ENCODE measurements at regions not wholly inside any gene's neighbourhood (a gene's known extent, or its start where the extent isn't known, plus 50 kb on each side); places are given as distances from the start of the nearest gene placed in this dataset.
"Not testable (repeated sequence)": the region's sequence is repeated elsewhere in the genome, so short reads cannot be mapped to it uniquely, and the experiment has no call there.

DNA sequence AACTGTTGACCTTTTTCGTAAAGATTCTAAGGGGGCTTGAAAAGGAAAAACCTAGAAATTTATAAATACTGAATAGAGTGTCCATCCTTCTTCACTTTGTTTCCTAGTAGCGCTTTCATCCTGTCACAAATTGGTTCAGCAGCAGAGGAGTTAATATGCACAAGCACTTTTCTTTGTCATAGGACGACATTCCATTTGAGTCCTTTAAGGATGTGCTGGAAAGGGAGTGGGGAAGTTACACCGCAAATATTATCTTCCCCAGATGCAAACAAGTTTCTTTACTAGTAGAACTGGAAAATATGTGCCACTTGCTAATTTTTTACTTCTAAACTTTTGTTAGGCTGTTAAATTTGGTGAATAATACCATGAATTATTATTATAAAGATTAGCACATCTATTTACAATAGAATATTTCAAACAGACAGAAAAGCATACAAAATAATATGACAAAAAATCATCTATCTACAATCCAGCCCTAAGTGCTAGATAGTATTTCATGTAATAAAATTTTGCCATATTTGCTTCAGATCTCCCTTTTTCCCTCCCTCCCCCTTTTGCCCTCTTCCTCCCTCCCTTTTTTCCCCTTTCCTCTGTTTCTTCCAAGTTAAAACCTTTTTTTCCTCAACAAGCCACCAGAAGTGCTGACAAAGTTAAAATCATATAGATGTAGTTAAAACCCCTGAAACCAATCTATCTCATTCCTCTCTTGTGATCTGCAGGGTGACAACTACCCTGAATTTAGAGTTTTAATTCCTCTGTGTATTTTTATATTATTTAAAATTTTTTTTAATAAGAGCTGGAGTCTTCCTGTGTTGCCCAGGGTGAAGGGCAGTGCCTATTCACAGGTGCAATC lies 50.5 kb upstream of the MAP4K3 start:
- DNase-seq: peak; percentile 66

DNA sequence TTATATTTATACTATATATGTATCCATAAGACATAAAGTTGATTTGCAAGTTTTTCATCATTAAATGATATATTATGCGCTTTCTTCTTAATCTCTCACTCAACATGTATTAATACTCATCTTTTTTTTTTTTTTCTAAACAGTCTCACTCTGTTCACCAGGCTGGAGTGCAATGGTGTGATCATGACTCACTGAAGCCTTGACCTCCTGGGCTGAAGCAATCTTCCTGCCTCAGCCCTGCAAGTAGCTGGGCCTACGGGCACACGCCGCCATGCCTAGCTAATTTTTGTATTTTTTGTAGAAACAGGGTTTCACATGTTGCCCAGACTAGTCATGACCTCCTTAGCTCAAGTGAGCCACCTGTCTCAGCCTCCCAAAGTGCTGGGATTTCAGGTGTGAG lies 51.4 kb upstream of the MAP4K3 start:
- DNase-seq: peak; percentile 72

DNA sequence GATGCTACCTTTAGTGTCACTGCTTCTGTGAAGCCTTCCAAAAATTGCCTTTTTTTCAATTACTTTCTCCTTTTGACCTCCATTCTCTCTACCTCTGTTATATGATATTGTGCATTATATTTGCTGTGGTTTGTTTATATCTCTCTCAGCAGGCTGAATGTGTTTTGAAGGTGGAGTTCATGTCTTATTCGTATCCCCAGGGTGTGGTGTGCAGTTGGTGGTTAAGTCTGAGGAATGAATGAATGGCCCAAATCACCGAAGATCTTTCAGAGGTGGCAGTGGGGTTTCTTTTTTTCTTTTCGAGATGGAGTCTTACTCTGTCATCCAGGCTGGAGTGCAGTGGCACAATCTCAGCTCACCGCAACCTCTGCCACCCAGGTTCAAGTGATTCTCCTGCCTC lies 53.5 kb upstream of the MAP4K3 start:
- DNase-seq: no peak

- DNase-seq: no peak
Observed at GRCh38 chr2:39491653-39492052, 54.6 kb upstream of the MAP4K3 start.

DNA sequence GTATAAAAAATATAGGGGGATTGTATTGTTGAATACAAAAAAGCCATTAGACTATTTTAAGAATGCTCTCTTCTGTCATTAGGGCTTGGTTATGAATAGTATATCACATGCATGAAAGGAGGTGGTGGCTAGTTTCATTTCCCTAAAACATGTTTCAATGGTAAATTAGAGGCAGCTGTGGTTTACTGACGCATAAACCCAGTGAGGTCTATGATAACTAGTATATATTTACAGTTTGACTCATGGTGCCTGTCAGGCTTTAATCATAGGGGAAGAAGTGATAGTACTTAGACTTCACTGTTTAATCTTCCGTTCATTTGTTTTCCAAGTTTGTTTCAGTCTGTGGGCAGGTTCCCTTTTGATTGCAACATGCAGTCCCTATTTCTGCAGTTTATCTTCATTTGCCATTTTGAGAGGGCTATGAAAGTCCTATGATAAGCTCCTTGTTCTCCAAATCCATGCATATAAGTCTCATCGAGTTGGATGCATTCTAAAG lies 55.1 kb upstream of the MAP4K3 start:
- peak; percentile 96 for DNase-seq

- DNase-seq: no peak
Observed at GRCh38 chr2:39492716-39493115, 55.6 kb upstream of the MAP4K3 start.

- peak; percentile 99 for DNase-seq
Observed at GRCh38 chr2:39494784-39495251, 57.7 kb upstream of the MAP4K3 start.

DNA sequence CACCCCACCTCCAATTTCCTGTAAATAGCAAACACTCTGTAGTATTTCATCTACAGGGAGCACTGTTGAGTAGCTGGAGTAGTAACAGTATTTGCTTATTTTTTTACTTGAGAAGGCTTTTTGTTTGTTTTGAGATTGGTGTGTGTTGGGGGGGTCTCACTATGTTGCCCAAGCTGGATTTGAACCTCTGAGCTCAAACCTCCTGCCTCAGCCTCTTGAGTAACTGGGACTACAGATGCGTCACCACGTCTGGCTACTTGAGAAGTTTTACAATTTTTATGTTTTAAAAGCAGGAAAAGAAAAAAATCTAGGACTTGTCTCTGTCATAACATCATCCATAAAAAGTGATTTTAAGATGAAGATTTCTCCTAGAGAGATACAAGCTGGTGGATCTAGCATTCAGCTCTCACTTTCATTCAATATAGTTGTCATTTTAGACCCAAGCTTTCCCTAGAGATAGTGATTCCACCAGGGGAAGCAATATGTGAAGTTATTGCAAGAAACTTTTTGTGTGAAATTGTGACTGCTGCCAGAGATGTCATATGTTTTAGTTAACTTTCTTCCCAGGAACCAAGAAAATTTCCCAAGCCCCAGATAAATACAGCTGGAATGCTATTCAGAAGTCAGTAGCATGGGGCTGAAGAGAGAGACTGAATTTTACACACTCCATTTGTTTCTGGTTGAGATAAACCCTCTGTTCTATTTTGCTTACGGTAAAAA lies 60.2 kb upstream of the MAP4K3 start:
- peak; percentile 19 for DNase-seq

DNA sequence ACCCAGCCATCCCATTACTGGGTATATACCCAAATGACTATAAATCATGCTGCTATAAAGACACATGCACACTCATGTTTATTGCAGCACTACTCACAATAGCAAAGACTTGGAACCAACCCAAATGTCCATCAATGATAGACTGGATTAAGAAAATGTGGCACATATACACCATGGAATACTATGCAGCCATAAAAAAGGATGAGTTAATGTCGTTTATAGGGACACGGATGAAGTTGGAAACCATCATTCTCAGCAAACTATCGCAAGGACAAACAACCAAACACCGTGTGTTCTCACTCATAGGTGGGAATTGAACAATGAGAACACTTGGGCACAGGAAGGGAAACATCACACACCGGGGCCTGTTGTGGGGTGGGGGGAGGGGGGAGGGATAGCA lies 61.1 kb upstream of the MAP4K3 start:
- not testable (repeated sequence) for DNase-seq

DNA sequence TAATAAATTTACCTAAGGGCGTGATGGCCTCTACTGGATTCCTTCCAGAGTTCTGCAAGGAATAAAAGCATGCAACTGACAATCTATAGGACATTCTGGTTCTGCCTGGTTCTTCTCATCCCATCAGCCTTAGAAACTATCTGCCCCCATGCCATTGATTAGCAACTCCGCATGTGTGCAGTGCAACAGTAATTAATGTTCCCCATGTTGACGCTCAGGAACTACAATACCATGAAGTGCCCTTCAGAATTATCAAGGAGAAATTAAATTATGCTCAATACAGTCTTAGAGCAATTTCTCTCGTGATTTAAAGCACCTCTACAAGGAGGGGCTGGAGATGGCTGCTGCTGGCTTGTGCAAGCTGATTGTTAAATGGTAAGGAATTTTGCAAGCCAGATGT lies 61.7 kb upstream of the MAP4K3 start:
- DNase-seq: no peak

GRCh38 chr2:39499336-39499735 lies 62.3 kb upstream of the MAP4K3 start:
- no peak for DNase-seq

DNA sequence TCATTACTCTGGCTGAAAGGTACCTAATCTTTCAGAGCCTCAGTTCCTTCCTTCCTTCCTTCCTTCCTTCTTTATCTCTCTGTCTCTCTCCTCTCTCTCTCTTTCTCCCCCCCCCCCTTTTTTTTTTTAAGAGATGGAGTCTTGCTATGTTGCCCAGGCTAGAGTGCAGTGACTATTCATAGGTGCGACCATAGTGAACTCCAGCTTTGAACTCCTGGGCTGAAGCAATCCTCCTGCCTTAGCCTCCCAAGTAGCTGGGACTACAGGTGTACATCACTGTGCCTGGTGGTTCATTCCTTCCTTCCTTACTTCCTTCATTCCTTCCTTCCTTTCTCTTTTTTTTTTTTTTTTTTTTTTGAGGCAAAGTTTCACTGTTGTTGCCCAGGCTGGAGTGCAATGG lies 64.3 kb upstream of the MAP4K3 start:
- DNase-seq: no peak

DNA sequence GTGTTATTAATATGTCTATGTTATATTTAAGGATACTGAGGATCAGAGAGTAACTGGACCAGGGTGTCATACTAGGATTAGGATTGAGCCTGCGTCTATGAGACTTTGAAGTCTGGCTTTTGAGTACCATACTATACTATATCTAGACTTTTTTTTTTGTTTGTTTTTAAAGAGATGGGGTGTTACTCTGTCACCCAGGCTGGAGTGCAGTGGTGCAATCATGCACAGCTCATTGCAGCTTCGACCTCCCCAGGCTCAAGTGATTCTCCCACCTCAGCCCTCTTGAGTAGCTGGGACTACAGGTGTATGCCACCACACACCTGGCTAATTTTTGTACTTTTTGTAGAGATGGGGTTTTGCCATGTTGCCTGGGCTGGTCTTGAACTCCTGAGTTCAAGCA lies 66.2 kb upstream of the MAP4K3 start:
- DNase-seq: no peak

GRCh38 chr2:39504790-39505335 lies 67.8 kb upstream of the MAP4K3 start:
- DNase-seq: peak; percentile 88

- DNase-seq: no peak
Observed at GRCh38 chr2:39506215-39506614, 69.1 kb upstream of the MAP4K3 start.

DNA sequence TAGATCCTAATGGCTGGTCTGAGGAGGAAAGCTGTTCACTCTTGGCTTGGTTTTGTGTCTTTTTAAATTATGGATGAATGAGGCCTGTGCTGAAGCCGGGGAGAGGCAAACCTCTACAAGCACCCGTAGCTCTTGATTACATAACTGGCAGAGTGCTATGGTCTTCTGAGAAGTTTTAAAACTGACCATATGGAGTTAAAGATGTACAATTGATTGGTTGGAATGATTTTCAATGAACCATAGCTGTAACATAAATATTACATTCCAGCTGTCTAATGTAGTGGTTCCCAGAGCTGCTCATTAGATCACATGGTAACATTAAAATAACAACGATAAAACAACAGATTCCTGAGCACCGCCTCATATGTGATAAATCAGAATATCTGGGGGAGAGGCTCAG lies 71.1 kb upstream of the MAP4K3 start:
- DNase-seq: peak; percentile 79

DNA sequence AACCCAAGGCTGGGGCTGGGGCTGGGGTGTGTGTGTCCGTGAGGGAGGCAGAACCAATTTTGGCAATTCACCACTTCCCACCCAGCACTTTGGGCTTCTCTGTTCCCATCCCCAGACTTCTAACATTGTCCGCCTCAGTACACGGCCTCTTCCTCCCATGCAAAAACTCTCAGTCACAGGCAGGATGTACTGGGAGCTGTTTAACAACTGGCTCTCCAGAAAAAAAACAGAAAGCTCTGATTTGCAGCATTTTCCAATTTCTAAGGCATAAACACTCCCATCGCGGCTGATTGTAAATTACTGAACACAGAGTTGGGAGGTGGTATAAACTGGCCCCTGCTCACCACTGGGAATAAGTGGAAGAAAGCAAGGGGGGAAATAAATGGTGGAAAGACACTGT lies 73.1 kb upstream of the MAP4K3 start:
- no peak for DNase-seq

DNA sequence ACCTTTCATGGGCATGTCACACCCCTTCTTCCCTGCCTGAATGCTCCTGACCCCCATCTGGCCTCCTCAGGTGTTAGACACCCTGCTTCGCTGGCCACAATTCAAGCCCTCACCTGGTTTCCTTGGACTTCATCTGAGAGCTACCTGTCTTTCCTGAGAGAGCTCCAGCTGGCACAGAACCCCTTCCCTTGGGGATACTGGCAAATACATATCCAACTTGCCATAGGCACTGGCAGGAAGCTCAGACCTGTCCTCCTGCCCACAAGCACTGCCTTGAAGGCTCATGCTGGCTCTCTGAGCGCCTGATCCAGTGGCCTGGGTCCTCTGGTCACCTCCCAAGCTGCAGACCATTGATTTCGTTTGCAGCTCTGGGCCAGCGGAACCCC lies 74.1 kb upstream of the MAP4K3 start:
- no peak for DNase-seq

DNA sequence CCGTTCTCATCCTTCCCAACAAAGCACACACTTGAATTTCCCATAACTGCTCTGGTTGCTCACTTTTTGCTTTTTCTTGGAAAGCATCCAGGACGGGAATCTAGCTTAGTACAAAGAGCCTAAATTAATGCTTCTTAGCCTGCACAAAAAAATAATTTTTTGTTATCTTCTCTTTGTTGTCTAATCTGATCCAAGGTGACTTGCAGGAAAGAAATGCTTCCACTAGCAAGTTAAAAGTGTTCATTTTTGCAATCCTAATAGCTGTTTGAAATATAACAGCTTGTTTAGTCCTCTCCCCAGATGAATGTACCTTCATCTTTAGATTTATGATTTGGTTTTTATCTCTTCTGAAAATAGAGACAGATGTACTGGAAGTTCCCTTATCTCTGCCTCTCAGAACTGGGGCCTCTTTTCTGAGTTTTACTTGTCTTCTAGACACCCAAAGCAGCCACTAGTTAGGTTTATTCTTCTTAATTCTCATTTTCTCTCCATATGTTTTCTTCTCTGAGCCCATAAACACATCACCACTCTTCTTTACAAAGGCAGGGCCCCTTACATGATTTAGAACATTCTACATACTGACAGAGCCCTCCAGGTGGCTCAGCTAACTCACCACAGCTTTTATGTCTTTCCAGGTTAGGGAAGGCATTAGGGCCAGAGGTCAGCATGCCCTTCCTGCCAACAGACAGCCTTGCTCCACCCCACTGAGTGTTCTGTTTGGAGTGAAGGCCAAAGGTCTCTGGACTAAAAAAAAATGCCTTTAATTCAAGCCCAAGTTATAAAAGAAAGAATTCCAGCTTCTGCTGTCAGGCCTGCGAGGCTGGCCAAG lies 74.7 kb upstream of the MAP4K3 start:
- peak; percentile 22 for DNase-seq

DNA sequence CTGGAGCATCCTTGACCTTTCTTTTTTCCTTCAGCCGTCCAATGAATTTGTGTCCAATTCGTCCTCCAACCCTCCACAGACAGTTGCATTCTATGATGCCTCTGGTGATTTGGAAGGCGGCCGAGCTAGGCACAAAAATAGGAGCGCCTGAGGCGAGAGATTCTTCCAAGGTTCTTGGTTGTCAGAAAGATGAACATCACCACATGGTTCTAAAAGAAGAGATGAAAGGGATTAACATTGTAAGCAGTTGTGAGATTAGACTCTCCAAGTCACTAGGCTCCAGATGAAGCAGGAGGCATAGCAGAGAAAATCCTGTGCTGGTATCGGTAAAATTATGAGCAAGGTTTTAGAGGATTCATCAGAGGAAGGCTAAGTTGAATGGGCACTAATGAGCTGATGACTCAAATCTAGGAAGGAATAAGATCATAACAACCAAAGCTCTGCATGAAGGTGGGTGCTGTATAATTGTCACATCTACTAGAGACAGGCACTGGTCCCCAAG lies 75.4 kb upstream of the MAP4K3 start:
- DNase-seq: peak; percentile 15

DNA sequence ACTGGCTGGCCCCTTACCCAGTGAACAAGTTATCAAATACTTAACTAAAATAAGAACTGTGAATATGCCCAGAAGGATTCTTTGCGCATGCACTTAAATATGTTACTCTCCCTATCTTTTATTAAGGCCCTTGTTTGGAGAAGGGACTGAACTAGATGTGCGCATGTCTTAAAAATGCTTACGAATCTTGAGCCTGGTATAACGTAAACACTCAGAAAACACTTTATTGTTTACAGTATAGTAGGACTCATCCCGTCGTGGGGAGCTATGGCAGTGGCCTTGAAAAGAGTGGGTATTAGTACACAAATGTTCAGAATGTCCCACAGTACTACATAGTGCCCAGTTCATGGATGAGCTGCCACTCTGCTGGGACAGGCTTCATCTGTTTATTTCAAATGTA lies 75.9 kb upstream of the MAP4K3 start:
- no peak for DNase-seq

GRCh38 chr2:39513641-39514094 lies 76.6 kb upstream of the MAP4K3 start:
- DNase-seq: peak; percentile 97

GRCh38 chr2:39514825-39515224 lies 77.7 kb upstream of the MAP4K3 start:
- no peak for DNase-seq

Measured in fibroblast of skin of right quadriceps (primary cell).